PC-3 (cell line): ENCODE measurements at regions not wholly inside any gene's neighbourhood (a gene's known extent, or its start where the extent isn't known, plus 50 kb on each side); places are given as distances from the start of the nearest gene placed in this dataset.

Experiments used
- ATAC-seq: fragments of 200-7000 bp; cut with Tn5 transposase; 2 replicates; pipeline ENCODE4 v1.9.1; 2020; ENCODE audit warnings: mild to moderate bottlenecking, moderate library complexity
- BruUV-seq: library from RNA; stranded (reverse); fragments of 400-500 nt; replicated peaks from 2 replicates; lab custom pipeline; 2021; lab: Mats Ljungman, UMichigan
- CTCF ChIA-PET: fragments of 300-600 bp; sonication (Branson Sonifier 250); formaldehyde crosslinking; loops from one replicate; lab custom pipeline; 2022; ENCODE audit warnings: antibody characterized with exemption; lab: Charles Lee
- POLR2A ChIA-PET: fragments of 300-600 bp; sonication (Branson Sonifier 250); formaldehyde crosslinking; loops from one replicate; lab custom pipeline; 2022; ENCODE audit warnings: antibody characterized with exemption; ENCODE audit not compliant: unreplicated experiment; lab: Charles Lee
- DNase-seq: peaks from one replicate; pipeline ENCODE4 v3.0.0-alpha.2; 2015
- H2AFZ ChIP-seq: fragments of 300-600 bp; sonication (generic); 2 replicates; pipeline ENCODE4 v1.6.0; 2016; ENCODE audit warnings: antibody characterized with exemption, low read length
- H3F3A ChIP-seq: fragments of 300-600 bp; sonication (generic); one replicate; pipeline ENCODE4 v1.6.0; 2017; ENCODE audit warnings: antibody characterized with exemption, low read length, control low read depth, mild to moderate bottlenecking; ENCODE audit not compliant: unreplicated experiment
- H3K27ac ChIP-seq: fragments of 300-600 bp; sonication (generic); 2 replicates; pipeline ENCODE4 v1.5.1; 2016; ENCODE audit warnings: mild to moderate bottlenecking, low read length
- H3K27me3 ChIP-seq: fragments of 300-600 bp; sonication (generic); 2 replicates; pipeline ENCODE4 v1.6.1; 2016; ENCODE audit warnings: low read length, mixed read lengths
- H3K36me3 ChIP-seq: fragments of 300-600 bp; sonication (generic); 2 replicates; pipeline ENCODE4 v1.6.1; 2016; ENCODE audit warnings: low read depth, mixed run types, low read length, mixed read lengths
- H3K4me1 ChIP-seq: fragments of 300-600 bp; sonication (generic); 2 replicates; pipeline ENCODE4 v1.5.1; 2016; ENCODE audit warnings: low read length; ENCODE audit not compliant: insufficient read depth
- H3K4me2 ChIP-seq: fragments of 300-600 bp; sonication (generic); 2 replicates; pipeline ENCODE4 v1.6.0; 2016; ENCODE audit warnings: low read length
- H3K4me3 ChIP-seq: fragments of 300-600 bp; sonication (generic); 2 replicates; pipeline ENCODE4 v1.5.1; 2016; ENCODE audit warnings: mild to moderate bottlenecking, low read length, mixed read lengths
- H3K79me2 ChIP-seq: fragments of 300-600 bp; sonication (generic); 2 replicates; pipeline ENCODE4 v1.6.1; 2017; ENCODE audit warnings: low read length, mixed read lengths
- H3K9ac ChIP-seq: fragments of 300-600 bp; sonication (generic); 2 replicates; pipeline ENCODE4 v1.6.0; 2016; ENCODE audit warnings: mild to moderate bottlenecking, low read length
- H3K9me2 ChIP-seq: fragments of 300-600 bp; sonication (generic); replicated peaks from 2 replicates; pipeline ENCODE4 v1.6.1; 2016; ENCODE audit warnings: mixed run types, low read length, mixed read lengths
- H3K9me3 ChIP-seq: fragments of 300-600 bp; sonication (generic); 2 replicates; pipeline ENCODE4 v1.6.1; 2016; ENCODE audit warnings: low read length, mixed read lengths
- H4K20me1 ChIP-seq: fragments of 300-600 bp; sonication (generic); 2 replicates; pipeline ENCODE4 v1.6.1; 2016; ENCODE audit warnings: low read length, mixed read lengths
- CTCF ChIP-seq: fragments of 300-600 bp; sonication (generic); conservative IDR thresholded peaks from 2 replicates; pipeline ENCODE4 v1.5.1; 2017; ENCODE audit warnings: antibody characterized with exemption, low read depth, mild to moderate bottlenecking, low read length
- EZH2 ChIP-seq: fragments of 300-600 bp; sonication (generic); IDR thresholded peaks from one replicate; pipeline ENCODE4 v1.6.1; 2017; ENCODE audit warnings: antibody characterized with exemption, mild to moderate bottlenecking, low read length; ENCODE audit not compliant: unreplicated experiment
- EZH2phosphoT487 ChIP-seq: fragments of 300-600 bp; sonication (generic); IDR thresholded peaks from 2 replicates; pipeline ENCODE4 v1.6.1; 2018; ENCODE audit warnings: mild to moderate bottlenecking, antibody characterized with exemption, low read length, borderline replicate concordance
- intact Hi-C: fragments of 100-400 bp; cut with micrococcal nuclease; formaldehyde crosslinking; loops from 2 replicates; pipeline ENCODE4 v1.9.0; 2023

GRCh38 chr13:44140888-44141724 lies 232.5 kb upstream of the SERP2 start:
- H2AFZ ChIP-seq, result peak overlapping the region; percentile 71
- intact Hi-C loops, result loop anchor here (5.0 kb wide), 1 partner anchor 89 kb away; no protein-coding TSS in a partner anchor
- no peaks in the 10 kb centered on the region for H3K36me3 ChIP-seq
- no peaks in the 10 kb centered on the region for H3K9me2 ChIP-seq
- peak overlapping the region; percentile 48; the same call in 1 of the 2 replicates for H3K4me3 ChIP-seq
- H3K27me3 ChIP-seq, result no peaks in the 10 kb centered on the region
- H3K4me1 ChIP-seq, result peaks cover 36% of the 10 kb centered on the region
- no peaks in the 10 kb centered on the region for H3F3A ChIP-seq
- ChIA-PET CTCF (interaction anchor here (0.7 to 1.0 kb wide), 2 partner anchors 14 to 296 kb away, joined by 3 to 6 read pairs; no protein-coding TSS in a partner anchor), POLR2A (interaction anchor here (0.6 to 0.9 kb wide), 6 partner anchors 17 to 296 kb away, joined by 3 to 27 read pairs (median 6); no protein-coding TSS in a partner anchor)
- TSS peak; percentile 93 for BruUV-seq
- DNase-seq, result no peak
- H3K27ac ChIP-seq, result peak overlapping the region; percentile 84
- peak overlapping the region; percentile 83 for H3K9ac ChIP-seq
- H3K4me2 ChIP-seq, result peak overlapping the region; percentile 76
- ATAC-seq, result no peak
- no peaks in the 10 kb centered on the region for H4K20me1 ChIP-seq
- no peaks in the 10 kb centered on the region for H3K79me2 ChIP-seq
- no peak for TF ChIP-seq EZH2
- no peak for TF ChIP-seq CTCF
- TF ChIP-seq EZH2phosphoT487, result no peak
- no peaks in the 10 kb centered on the region for H3K9me3 ChIP-seq

- ChIA-PET POLR2A (interaction anchor here (0.7 to 0.9 kb wide), 4 partner anchors 19 to 295 kb away, joined by 5 to 27 read pairs (median 16); no protein-coding TSS in a partner anchor), CTCF (interaction anchor here (0.7 to 1.0 kb wide), 2 partner anchors 15 to 295 kb away, joined by 3 to 6 read pairs; no protein-coding TSS in a partner anchor)
- no peaks in the 10 kb centered on the region for H3K9me3 ChIP-seq
- no TSS peak for BruUV-seq
- peaks cover 29% of the 10 kb centered on the region for H3K4me1 ChIP-seq
- H3K4me2 ChIP-seq, result peak overlapping the region; percentile 95
- ATAC-seq, result peak; percentile 95
- H4K20me1 ChIP-seq, result no peaks in the 10 kb centered on the region
- intact Hi-C loops, result loop anchor here (1.0 to 5.0 kb wide), 5 partner anchors 77 to 293 kb away; no protein-coding TSS in a partner anchor
- peak overlapping the region; percentile 91 for H3K9ac ChIP-seq
- H3K79me2 ChIP-seq, result no peaks in the 10 kb centered on the region
- H3K27ac ChIP-seq, result peak overlapping the region; percentile 84
- no peaks in the 10 kb centered on the region for H3K27me3 ChIP-seq
- DNase-seq, result peak; percentile 93
- TF ChIP-seq CTCF, result no peak
- no peak for TF ChIP-seq EZH2phosphoT487
- TF ChIP-seq EZH2, result no peak
- no peaks in the 10 kb centered on the region for H3F3A ChIP-seq
- peak overlapping the region; percentile 75 for H3K4me3 ChIP-seq
- no peaks in the 10 kb centered on the region for H3K36me3 ChIP-seq
- H2AFZ ChIP-seq, result peak overlapping the region; percentile 87
- H3K9me2 ChIP-seq, result no peaks in the 10 kb centered on the region
These were observed 231.7 kb upstream of the SERP2 start for GRCh38 chr13:44141725-44142539.
